Activated CD4-positive, alpha-beta memory T cell treated with anti-CD3 and anti-CD28 coated beads for 36 hours (primary cell): ENCODE measurements at regions not wholly inside any gene's neighbourhood (a gene's known extent, or its start where the extent isn't known, plus 50 kb on each side); places are given as distances from the start of the nearest gene placed in this dataset.
"Not testable (repeated sequence)": the region's sequence is repeated elsewhere in the genome, so short reads cannot be mapped to it uniquely, and the experiment has no call there.

Experiments used
- CTCF ChIA-PET: fragments of 350-600 bp; sonication (Branson Sonifier 250); formaldehyde crosslinking; loops from one replicate; lab custom pipeline; 2021; ENCODE audit warnings: antibody characterized with exemption, inconsistent platforms; lab: Charles Lee
- POLR2A ChIA-PET: fragments of 350-600 bp; sonication (Branson Sonifier 250); formaldehyde crosslinking; loops from one replicate; lab custom pipeline; 2021; ENCODE audit warnings: antibody characterized with exemption; lab: Charles Lee
- DNase-seq: peaks from one replicate; pipeline ENCODE4 v3.0.0-alpha.2; 2020
- H3K27ac Mint-ChIP-seq: one replicate; pipeline ENCODE4 v1.8.0; 2021; ENCODE audit warnings: mixed read lengths
- H3K27me3 Mint-ChIP-seq: one replicate; pipeline ENCODE4 v1.8.0; 2021; ENCODE audit warnings: mixed read lengths
- H3K36me3 Mint-ChIP-seq: one replicate; pipeline ENCODE4 v1.8.0; 2021; ENCODE audit warnings: mixed read lengths
- H3K4me1 Mint-ChIP-seq: one replicate; pipeline ENCODE4 v1.8.0; 2021; ENCODE audit warnings: low read depth, mixed read lengths
- H3K4me3 Mint-ChIP-seq: one replicate; pipeline ENCODE4 v1.8.0; 2021; ENCODE audit warnings: mild to moderate bottlenecking, mixed read lengths
- H3K9me3 Mint-ChIP-seq: one replicate; pipeline ENCODE4 v1.8.0; 2021; ENCODE audit warnings: mixed read lengths
- intact Hi-C: fragments of 100-400 bp; cut with micrococcal nuclease; formaldehyde crosslinking; loops from one replicate; pipeline ENCODE4 v1.15.1; 2023

DNA sequence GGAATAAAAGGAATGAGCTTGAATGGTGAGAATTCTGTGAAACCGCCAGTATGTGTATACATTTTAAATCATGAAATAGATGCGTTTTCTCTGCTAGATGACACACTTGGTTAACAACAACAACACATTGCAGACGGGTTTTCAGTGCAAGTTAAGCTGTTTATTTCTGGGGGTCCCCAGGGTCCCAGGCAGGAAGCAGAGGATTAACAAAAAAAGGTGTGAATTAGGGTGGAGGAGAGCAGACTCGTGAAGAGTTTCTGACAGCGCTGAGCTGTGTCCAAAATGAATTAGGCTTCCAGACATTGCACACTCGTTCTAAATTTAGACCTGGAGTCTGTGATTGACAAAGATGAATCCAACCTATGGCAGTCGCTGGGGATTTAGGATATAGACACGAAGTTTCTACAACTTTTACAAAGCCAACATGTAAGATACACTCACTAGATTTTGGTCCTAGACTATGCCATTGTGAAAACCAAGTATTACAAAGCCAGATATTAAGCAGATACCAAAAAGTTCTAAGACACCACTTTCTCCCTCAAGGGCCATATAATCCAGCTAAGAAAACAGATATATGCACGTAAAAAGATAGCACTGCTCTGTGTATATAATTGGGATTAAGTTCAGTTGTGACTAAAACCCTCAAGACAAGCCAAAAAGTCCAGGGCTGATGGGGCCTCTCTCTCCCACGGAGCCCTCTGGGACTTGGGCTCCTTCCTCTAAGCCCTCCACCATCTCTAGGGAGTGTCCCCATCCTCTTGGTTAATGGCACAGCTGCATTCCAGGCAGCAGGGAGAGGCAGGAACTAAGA, 120.2 kb downstream of the ACAA2 start:
- intact Hi-C loops = no loop called here
- Mint-ChIP-seq H3K27ac (no peak overlapping the region), H3K36me3 (no peaks in the 10 kb centered on the region), H3K4me3 (no peak overlapping the region), H3K4me1 (peaks cover 6% of the 10 kb centered on the region), H3K27me3 (no peaks in the 10 kb centered on the region), H3K9me3 (no peaks in the 10 kb centered on the region)
- DNase-seq = no peak
- CTCF ChIA-PET = no interaction called here
- POLR2A ChIA-PET = no interaction called here

DNA sequence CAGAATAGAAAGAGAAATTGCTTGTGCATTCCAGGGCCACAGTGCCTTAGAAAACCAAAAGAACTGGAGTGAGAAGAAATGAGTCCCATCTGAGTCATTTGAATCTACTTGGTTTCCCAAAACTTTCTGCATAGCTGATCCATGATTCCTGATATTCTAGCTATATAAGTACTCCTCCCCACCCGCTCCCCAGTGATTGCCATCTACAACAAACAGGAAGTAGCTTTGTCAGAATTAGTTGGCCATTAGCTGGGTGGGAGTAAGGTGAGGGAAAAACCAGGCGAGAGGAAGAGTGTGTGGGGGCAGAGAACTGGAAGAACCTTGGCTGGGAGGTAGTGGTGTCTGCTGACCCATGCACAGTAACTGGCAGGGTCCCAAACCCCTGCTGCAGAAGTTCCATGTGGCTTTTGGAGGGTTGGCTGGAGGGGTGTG, 122.1 kb downstream of the ACAA2 start:
- intact Hi-C loops = no loop called here
- ChIA-PET POLR2A (no interaction called here), CTCF (no interaction called here)
- no peak overlapping the region for H3K27ac Mint-ChIP-seq
- no peak for DNase-seq
- no peaks in the 10 kb centered on the region for H3K36me3 Mint-ChIP-seq
- no peak overlapping the region for H3K4me3 Mint-ChIP-seq
- no peaks in the 10 kb centered on the region for H3K27me3 Mint-ChIP-seq
- peaks cover 6% of the 10 kb centered on the region for H3K4me1 Mint-ChIP-seq
- no peaks in the 10 kb centered on the region for H3K9me3 Mint-ChIP-seq

DNA sequence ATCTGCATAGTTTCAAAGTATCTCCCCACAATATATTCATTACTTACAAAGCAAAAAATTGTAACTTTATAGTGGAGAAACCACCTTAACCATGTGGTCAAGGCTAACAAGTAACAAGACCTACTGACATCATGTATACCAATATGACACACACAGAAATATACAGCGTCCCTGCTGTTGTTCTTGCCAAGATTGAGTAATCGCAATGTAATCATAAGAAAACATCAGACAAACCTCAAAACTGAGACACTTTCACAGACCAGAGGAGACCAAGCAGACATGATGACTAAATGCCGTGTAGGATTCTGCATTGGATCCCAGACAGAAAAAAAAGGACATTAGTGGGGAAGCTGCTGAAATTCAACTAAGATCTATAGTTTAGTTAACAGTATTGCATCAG, 123.0 kb downstream of the ACAA2 start:
- Mint-ChIP-seq H3K4me3 (no peak overlapping the region), H3K4me1 (peaks cover 6% of the 10 kb centered on the region), H3K36me3 (no peaks in the 10 kb centered on the region), H3K9me3 (no peaks in the 10 kb centered on the region), H3K27ac (no peak overlapping the region), H3K27me3 (no peaks in the 10 kb centered on the region)
- POLR2A ChIA-PET = no interaction called here
- DNase-seq = no peak
- CTCF ChIA-PET = no interaction called here
- intact Hi-C loops = no loop called here

DNA sequence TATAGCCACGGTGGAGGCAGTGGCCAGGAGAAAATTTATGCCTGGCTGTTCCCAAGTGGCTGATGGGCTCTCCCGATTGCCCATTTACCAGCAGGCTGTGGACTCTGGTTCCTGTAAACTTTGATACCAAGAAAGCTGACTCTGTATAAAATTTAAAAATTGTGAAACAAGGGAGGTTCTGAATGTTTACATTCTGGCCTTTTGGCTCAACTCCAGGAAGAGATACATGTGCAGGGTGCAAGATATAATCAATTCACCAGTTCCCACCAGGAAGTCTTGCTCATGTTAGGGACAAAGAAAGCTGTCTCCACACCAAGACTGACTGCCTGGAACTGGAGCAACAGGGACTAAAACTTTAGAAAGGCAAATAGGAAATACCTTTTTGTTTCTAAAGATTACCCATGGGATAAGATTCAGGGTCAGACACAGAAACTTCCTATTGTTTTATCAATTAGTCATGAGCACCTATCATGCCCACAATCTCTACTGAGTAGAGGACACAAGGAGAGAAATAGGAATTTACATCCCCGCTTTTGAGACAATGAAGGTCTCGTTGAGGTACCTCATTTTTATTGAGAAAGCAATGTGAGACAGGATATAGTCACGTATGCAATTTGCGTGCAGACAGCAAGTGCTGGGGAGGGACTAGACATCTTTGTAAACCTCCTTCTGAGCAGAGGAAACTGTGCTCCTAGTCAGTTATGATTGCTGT, 123.5 kb downstream of the LIPG start:
- POLR2A ChIA-PET = no interaction called here

DNA sequence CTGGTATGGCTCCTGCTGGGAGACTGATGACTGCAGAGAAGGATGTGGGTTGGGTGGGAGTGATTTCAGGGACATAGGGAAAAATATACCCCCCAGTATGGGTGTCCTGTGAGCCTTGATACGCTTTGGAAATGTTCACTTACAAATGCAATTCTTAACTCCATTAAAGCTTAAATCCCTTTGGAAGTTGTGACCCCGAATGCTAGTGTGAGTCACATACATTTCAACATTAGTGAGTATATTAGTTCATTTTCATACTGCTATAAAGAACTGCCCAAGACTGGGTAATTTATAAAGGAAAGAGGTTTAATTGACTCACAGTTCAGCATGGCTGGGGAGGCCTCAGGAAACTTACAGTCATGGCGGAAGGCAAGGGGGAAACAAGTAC, 120.9 kb downstream of the LIPG start:
- H3K27me3 Mint-ChIP-seq, H3K36me3 Mint-ChIP-seq, H3K4me3 Mint-ChIP-seq, DNase-seq, intact Hi-C loops, CTCF ChIA-PET, H3K27ac Mint-ChIP-seq, POLR2A ChIA-PET, H3K4me1 Mint-ChIP-seq, H3K9me3 Mint-ChIP-seq: not testable (repeated sequence)

More for the DNA sequence above, 123.5 kb downstream of the LIPG start:
- CTCF ChIA-PET = no interaction called here
- peaks cover 3% of the 10 kb centered on the region for H3K27me3 Mint-ChIP-seq
- no peak overlapping the region for H3K27ac Mint-ChIP-seq
- peaks cover 1% of the 10 kb centered on the region for H3K4me1 Mint-ChIP-seq
- no peak for DNase-seq
- no peaks in the 10 kb centered on the region for H3K36me3 Mint-ChIP-seq
- no peak overlapping the region for H3K4me3 Mint-ChIP-seq
- intact Hi-C loops = no loop called here
- no peaks in the 10 kb centered on the region for H3K9me3 Mint-ChIP-seq

DNA sequence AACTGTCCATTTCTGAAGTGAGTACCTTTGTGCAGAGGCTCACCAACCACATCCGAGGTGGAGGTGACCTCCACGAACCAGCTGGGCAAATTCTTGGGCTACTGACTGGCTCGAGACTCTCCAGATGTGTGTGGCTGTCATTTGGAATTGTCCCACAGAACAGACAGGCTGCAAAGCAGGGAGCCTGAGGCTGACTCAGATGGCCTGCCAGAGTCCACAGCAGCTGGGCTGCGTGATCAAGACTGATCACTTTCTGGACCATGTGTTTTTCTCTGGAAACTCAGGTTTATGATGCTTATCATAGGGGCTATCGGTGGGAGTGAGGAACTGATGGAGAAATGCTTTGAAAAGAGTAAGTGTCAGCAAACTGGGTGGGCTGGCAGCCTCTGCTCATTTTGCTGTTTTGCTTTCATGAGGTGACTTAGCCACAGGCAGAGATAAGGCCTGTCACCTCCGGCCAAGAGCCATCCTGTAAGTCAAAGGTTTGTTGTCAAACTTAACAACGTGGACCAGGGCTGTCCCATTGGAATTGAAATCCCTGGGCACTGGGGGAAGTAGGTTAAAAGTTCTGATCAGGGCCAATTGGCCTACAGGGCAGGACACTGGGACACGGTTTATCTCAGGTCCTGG, 120.4 kb downstream of the LIPG start:
- H3K27ac Mint-ChIP-seq = no peak overlapping the region
- ChIA-PET POLR2A (no interaction called here), CTCF (no interaction called here)
- no peak for DNase-seq
- H3K4me3 Mint-ChIP-seq = no peak overlapping the region
- H3K36me3 Mint-ChIP-seq = no peaks in the 10 kb centered on the region
- H3K9me3 Mint-ChIP-seq = no peaks in the 10 kb centered on the region
- H3K27me3 Mint-ChIP-seq = peaks cover 3% of the 10 kb centered on the region
- intact Hi-C loops = no loop called here
- H3K4me1 Mint-ChIP-seq = no peaks in the 10 kb centered on the region

DNA sequence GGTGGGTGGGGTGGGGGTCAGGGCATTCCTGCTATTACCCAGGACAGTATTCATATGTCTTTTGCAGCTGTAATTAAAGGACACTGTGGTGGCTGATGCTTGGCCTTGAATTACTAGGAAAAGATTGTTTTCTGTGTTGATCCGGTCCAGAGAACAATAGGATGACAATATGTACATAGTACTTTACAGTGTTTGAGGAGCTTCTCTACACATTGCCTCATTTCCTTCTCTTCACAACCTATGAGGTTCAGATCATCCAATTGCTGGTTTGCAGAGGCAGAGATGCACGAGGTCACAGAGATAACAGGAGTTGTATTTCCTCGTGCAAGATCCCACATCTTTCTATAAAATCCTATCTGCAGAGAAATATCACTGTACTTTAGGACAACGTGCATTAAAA, 119.5 kb downstream of the LIPG start:
- intact Hi-C loops = no loop called here
- Mint-ChIP-seq H3K27me3 (peaks cover 3% of the 10 kb centered on the region), H3K4me1 (no peaks in the 10 kb centered on the region), H3K27ac (no peak overlapping the region), H3K9me3 (no peaks in the 10 kb centered on the region), H3K36me3 (no peaks in the 10 kb centered on the region), H3K4me3 (no peak overlapping the region)
- ChIA-PET CTCF (no interaction called here), POLR2A (no interaction called here)
- DNase-seq = no peak

DNA sequence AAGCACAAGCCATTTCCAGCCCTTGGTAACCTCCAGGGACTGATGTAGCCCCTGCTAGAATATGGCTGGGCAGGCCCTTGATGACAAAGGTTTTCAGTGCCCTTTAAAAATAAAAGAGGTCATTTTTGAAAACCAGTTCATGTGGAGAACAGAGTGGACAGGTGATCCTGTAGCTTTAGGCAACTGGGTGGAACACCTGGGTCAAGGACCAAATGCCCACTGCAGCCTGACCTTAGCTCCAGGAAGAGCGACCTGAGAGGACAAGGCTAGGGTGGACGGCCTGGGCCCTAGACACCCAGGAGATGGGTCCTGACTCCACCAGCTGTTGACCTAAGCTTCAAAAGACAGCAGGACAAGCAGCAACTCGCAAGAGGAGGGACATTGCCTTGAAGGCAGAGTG, 116.6 kb downstream of the LIPG start:
- Mint-ChIP-seq H3K36me3 (no peaks in the 10 kb centered on the region), H3K27me3 (no peaks in the 10 kb centered on the region), H3K4me1 (no peaks in the 10 kb centered on the region), H3K4me3 (no peak overlapping the region), H3K9me3 (no peaks in the 10 kb centered on the region), H3K27ac (no peak overlapping the region)
- POLR2A ChIA-PET = no interaction called here
- intact Hi-C loops = no loop called here
- no peak for DNase-seq
- CTCF ChIA-PET = no interaction called here

DNA sequence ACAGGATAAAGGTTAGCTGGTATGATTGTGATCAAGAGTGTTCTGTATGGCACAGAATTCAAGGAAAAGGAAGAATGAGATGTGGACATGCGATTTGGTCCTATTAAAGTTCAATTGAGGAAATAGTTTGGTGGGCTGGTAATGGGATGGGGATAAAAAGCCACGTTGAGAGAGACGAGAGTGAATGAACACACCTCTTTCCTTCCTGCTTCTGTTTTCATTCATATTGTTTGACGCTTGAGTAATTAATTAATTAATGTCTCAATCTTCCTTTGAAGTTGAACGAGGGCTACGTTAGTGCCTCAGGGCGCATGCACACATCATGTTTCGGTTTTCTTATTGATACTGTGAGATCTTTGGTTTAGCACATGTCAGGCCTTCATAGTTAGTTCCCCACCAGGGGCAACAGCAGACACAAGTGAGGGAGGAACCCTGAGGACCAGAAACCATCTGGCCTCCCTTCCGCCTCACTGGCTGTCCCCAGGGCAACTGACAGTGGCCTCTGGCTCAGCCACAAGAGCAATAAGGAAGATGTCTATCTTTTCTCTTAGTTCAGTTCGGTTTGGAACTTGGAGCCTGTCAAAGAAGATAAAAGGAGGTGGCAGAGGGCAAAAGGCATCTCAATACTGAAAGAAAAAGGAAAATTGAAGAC, 116.0 kb downstream of the LIPG start:
- Mint-ChIP-seq H3K27ac (no peak overlapping the region), H3K4me1 (no peaks in the 10 kb centered on the region), H3K4me3 (no peak overlapping the region), H3K36me3 (no peaks in the 10 kb centered on the region), H3K9me3 (no peaks in the 10 kb centered on the region), H3K27me3 (no peaks in the 10 kb centered on the region)
- no peak for DNase-seq
- POLR2A ChIA-PET = no interaction called here
- CTCF ChIA-PET = no interaction called here
- intact Hi-C loops = no loop called here

DNA sequence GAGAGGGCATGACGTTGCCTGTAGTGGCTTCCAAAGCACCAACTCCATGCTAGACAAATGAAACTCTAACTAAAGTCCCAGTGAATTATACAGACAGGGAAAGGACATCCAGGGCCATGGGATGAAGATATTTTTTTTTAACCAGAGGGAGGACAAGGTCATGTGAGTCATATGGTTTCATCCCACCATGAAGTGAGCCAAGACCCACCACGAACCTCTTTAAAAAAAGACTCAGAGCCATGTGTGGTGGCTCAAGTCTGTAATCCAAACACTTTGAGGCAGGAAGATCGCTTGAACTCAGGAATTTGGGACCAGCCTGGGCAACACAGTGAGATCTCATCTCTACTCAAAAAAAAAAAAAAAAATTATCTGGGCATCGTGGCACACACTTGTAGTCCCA, 115.2 kb downstream of the LIPG start:
- Mint-ChIP-seq H3K4me3 (no peak overlapping the region), H3K4me1 (no peaks in the 10 kb centered on the region), H3K27me3 (no peaks in the 10 kb centered on the region), H3K27ac (no peak overlapping the region), H3K36me3 (no peaks in the 10 kb centered on the region), H3K9me3 (no peaks in the 10 kb centered on the region)
- CTCF ChIA-PET = no interaction called here
- POLR2A ChIA-PET = no interaction called here
- intact Hi-C loops = no loop called here
- no peak for DNase-seq

DNA sequence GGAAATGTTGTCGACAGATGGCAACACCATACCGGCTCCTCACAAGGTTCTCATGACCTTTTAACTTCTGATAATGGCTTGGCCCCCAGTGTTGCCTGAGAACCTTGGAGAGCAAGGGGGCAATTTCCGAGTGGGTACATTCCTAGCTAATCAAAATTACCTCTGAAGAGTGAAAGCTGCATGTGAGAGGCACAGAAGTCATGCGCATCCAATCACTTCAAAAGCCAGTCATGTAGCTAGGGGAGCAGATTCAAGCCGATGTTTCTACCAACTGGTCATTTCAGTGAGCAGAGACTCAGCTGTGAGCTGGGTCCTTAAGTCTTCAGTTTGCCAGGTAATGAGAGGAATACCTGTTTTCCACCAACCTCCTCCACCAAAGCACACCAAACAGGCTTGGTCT, 111.4 kb downstream of the LIPG start:
- DNase-seq = no peak
- Mint-ChIP-seq H3K27me3 (no peaks in the 10 kb centered on the region), H3K4me1 (no peaks in the 10 kb centered on the region), H3K9me3 (no peaks in the 10 kb centered on the region), H3K27ac (no peak overlapping the region), H3K4me3 (no peak overlapping the region), H3K36me3 (no peaks in the 10 kb centered on the region)
- intact Hi-C loops = no loop called here
- ChIA-PET CTCF (no interaction called here), POLR2A (no interaction called here)

DNA sequence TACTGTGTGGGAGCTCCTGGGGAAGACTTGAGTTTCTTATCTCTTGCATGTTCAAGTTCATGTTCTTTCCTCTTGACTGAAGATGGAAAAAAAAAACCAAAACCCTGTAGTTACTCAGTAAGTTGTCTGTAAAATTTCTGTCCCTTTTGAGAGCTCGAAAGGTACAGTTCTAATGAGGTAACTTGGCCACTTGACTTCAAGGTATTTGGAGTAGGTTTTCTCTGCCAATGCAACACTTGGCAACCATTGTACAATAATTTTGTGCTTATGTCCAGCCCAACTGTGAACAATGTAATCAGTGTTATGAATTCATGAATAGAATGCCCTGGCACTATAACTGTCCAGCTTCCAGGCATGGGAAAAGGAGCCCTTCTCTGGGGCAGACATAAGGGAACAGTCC, 111.0 kb downstream of the LIPG start:
- intact Hi-C loops = no loop called here
- no peak overlapping the region for H3K4me3 Mint-ChIP-seq
- H3K27me3 Mint-ChIP-seq = no peaks in the 10 kb centered on the region
- H3K36me3 Mint-ChIP-seq = no peaks in the 10 kb centered on the region
- ChIA-PET CTCF (no interaction called here), POLR2A (no interaction called here)
- H3K4me1 Mint-ChIP-seq = no peaks in the 10 kb centered on the region
- no peak for DNase-seq
- no peaks in the 10 kb centered on the region for H3K9me3 Mint-ChIP-seq
- no peak overlapping the region for H3K27ac Mint-ChIP-seq
